Thyroid gland (tissue), 4 donors: ENCODE measurements at regions not wholly inside any gene's neighbourhood (a gene's known extent, or its start where the extent isn't known, plus 50 kb on each side); places are given as distances from the start of the nearest gene placed in this dataset.

Experiments
- POLR2A ChIP-seq, 2 donors: fragments of 450-650 bp; IDR thresholded peaks; one replicate each; pipeline ENCODE4 v1.6.1; 2017; ENCODE audit warnings: antibody characterized with exemption in 2 of 2, mild to moderate bottlenecking in 2 of 2, moderate library complexity in 1 of 2
- TF ChIP-seq, protein P1 (sequence below), 6 experiments: fragments of 200-600 bp in 3 of 6; fragments of 450-650 bp in 3 of 6; sonication (generic) in 3 of 6; IDR thresholded peaks; one replicate each; pipeline ENCODE4 v1.5.1; 2016 to 2019; ENCODE audit warnings: antibody characterized with exemption in 6 of 6, mild to moderate bottlenecking in 2 of 6, inconsistent platforms in 1 of 6, moderate library complexity in 1 of 6

DNA sequence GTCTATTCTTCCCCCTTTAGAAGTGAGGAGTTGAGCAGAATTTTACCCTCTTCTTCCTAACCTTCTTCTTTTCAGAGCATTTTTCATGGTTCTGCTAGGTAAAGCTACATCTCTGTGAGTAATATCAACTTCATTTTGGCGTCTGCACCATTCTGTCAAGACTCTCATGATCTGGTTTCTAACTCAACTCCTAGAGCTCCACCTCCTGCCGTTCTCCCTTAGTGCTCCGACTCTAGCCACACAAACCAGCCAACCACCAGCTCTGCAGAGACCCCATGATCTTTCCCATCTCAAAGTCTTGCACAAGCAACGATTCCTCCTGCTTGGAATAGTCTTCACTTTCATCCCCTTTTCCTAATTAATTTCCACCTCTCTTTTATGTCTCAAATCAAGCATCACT is 193.9 kb upstream of the TMC3 start:
- TF ChIP-seq, protein P1, sequence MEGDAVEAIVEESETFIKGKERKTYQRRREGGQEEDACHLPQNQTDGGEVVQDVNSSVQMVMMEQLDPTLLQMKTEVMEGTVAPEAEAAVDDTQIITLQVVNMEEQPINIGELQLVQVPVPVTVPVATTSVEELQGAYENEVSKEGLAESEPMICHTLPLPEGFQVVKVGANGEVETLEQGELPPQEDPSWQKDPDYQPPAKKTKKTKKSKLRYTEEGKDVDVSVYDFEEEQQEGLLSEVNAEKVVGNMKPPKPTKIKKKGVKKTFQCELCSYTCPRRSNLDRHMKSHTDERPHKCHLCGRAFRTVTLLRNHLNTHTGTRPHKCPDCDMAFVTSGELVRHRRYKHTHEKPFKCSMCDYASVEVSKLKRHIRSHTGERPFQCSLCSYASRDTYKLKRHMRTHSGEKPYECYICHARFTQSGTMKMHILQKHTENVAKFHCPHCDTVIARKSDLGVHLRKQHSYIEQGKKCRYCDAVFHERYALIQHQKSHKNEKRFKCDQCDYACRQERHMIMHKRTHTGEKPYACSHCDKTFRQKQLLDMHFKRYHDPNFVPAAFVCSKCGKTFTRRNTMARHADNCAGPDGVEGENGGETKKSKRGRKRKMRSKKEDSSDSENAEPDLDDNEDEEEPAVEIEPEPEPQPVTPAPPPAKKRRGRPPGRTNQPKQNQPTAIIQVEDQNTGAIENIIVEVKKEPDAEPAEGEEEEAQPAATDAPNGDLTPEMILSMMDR (IDR thresholded peaks at IDR 0.05): no peak
- TF ChIP-seq POLR2A (IDR thresholded peaks at IDR 0.05): no peak
